HFF-Myc (cell line): ENCODE measurements at regions not wholly inside any gene's neighbourhood (a gene's known extent, or its start where the extent isn't known, plus 50 kb on each side); places are given as distances from the start of the nearest gene placed in this dataset.

Experiments
- DNase-seq: peaks from one replicate; pipeline ENCODE4 v3.0.0-alpha.2; 2011; ENCODE audit warnings: low read depth; ENCODE audit errors: extremely low read depth
- H3K4me3 ChIP-seq: replicated peaks from 2 replicates; pipeline ENCODE4 v1.5.1; 2011; ENCODE audit warnings: low read depth, mild to moderate bottlenecking, control low read depth, low read length
- CTCF ChIP-seq: IDR thresholded peaks from 2 replicates; pipeline ENCODE4 v1.5.1; 2012; ENCODE audit warnings: mild to moderate bottlenecking, low read depth, low read length, control low read depth; ENCODE audit errors: missing control alignments

- H3K4me3 ChIP-seq, result no peak overlapping the region
- no peak for TF ChIP-seq CTCF
- no peak for DNase-seq
These were observed 663.7 kb downstream of the PLCL1 start for GRCh38 chr2:198468136-198468535.

GRCh38 chr2:198465970-198466369 lies 661.6 kb downstream of the PLCL1 start:
- no peak overlapping the region for H3K4me3 ChIP-seq
- no peak for TF ChIP-seq CTCF
- no peak for DNase-seq

- H3K4me3 ChIP-seq, result no peak overlapping the region
- no peak for TF ChIP-seq CTCF
- no peak for DNase-seq
These were observed 652.0 kb downstream of the PLCL1 start for GRCh38 chr2:198456418-198456817.

- no peak overlapping the region for H3K4me3 ChIP-seq
- DNase-seq, result no peak
- no peak for TF ChIP-seq CTCF
These were observed 649.5 kb downstream of the PLCL1 start for GRCh38 chr2:198453866-198454265.

GRCh38 chr2:198452327-198452726 lies 647.9 kb downstream of the PLCL1 start:
- DNase-seq, result no peak
- H3K4me3 ChIP-seq, result no peak overlapping the region
- no peak for TF ChIP-seq CTCF

- no peak for DNase-seq
- TF ChIP-seq CTCF, result no peak
- H3K4me3 ChIP-seq, result no peak overlapping the region
These were observed 644.4 kb downstream of the PLCL1 start for GRCh38 chr2:198448789-198449188.

- TF ChIP-seq CTCF, result no peak
- no peak overlapping the region for H3K4me3 ChIP-seq
- no peak for DNase-seq
These were observed 640.5 kb downstream of the PLCL1 start for GRCh38 chr2:198444800-198445287.
